HG03139 (cell line): ENCODE measurements at regions not wholly inside any gene's neighbourhood (a gene's known extent, or its start where the extent isn't known, plus 50 kb on each side); places are given as distances from the start of the nearest gene placed in this dataset.

ENCODE experiments used
- ATAC-seq: cut with Tn5 transposase; IDR thresholded peaks from one replicate; pipeline ENCODE4 v1.9.1; 2021; ENCODE audit not compliant: unreplicated experiment

GRCh38 chr5:35324679-35325078 lies 94.4 kb upstream of the PRLR start:
- no peak for ATAC-seq

GRCh38 chr5:35324201-35324600 lies 93.9 kb upstream of the PRLR start:
- no peak for ATAC-seq

GRCh38 chr5:35320029-35320428 lies 89.7 kb upstream of the PRLR start:
- peak; percentile 5 for ATAC-seq

GRCh38 chr5:35319333-35320002 lies 89.2 kb upstream of the PRLR start:
- peak; percentile 88 for ATAC-seq

GRCh38 chr5:35317586-35317985 lies 87.3 kb upstream of the PRLR start:
- no peak for ATAC-seq

GRCh38 chr5:35316611-35317274 lies 86.5 kb upstream of the PRLR start:
- no peak for ATAC-seq

GRCh38 chr5:35313291-35313690 lies 83.0 kb upstream of the PRLR start:
- ATAC-seq = no peak

GRCh38 chr5:35312267-35312666 lies 82.0 kb upstream of the PRLR start:
- ATAC-seq = no peak

- ATAC-seq = no peak
Observed at GRCh38 chr5:35309365-35310130, 79.3 kb upstream of the PRLR start.

- ATAC-seq = peak; percentile 81
Observed at GRCh38 chr5:35308421-35308820, 78.1 kb upstream of the PRLR start.

- no peak for ATAC-seq
Observed at GRCh38 chr5:35306716-35307365, 76.6 kb upstream of the PRLR start.

- no peak for ATAC-seq
Observed at GRCh38 chr5:35305336-35306020, 75.2 kb upstream of the PRLR start.

GRCh38 chr5:35304291-35304690 lies 74.0 kb upstream of the PRLR start:
- ATAC-seq = no peak

- no peak for ATAC-seq
Observed at GRCh38 chr5:35303152-35303551, 72.9 kb upstream of the PRLR start.

- ATAC-seq = peak; percentile 93
Observed at GRCh38 chr5:35302544-35302943, 72.3 kb upstream of the PRLR start.

- no peak for ATAC-seq
Observed at GRCh38 chr5:35297755-35298154, 67.5 kb upstream of the PRLR start.

GRCh38 chr5:35294976-35295375 lies 64.7 kb upstream of the PRLR start:
- ATAC-seq = no peak

- no peak for ATAC-seq
Observed at GRCh38 chr5:35294017-35294416, 63.7 kb upstream of the PRLR start.

- ATAC-seq = no peak
Observed at GRCh38 chr5:35285435-35285834, 55.1 kb upstream of the PRLR start.

- no peak for ATAC-seq
Observed at GRCh38 chr5:35285011-35285410, 54.7 kb upstream of the PRLR start.

GRCh38 chr5:35284364-35284763 lies 54.1 kb upstream of the PRLR start:
- ATAC-seq = no peak
